SU-DHL-6 (cell line): ENCODE measurements at regions not wholly inside any gene's neighbourhood (a gene's known extent, or its start where the extent isn't known, plus 50 kb on each side); places are given as distances from the start of the nearest gene placed in this dataset.

Experiments
- EZH2phosphoT487 ChIP-seq: fragments of 200-600 bp; sonication (generic), shearing (Covaris generic); conservative IDR thresholded peaks from 2 replicates; pipeline ENCODE4 v1.6.1; 2018; ENCODE audit warnings: mild to moderate bottlenecking, antibody characterized with exemption, low read length, moderate library complexity, mixed read lengths
- TF ChIP-seq, protein P1 (sequence below): fragments of 200-600 bp; sonication (generic); IDR thresholded peaks from one replicate; pipeline ENCODE4 v1.5.1; 2017; ENCODE audit warnings: antibody characterized with exemption, mild to moderate bottlenecking, low read length, moderate library complexity; ENCODE audit not compliant: insufficient read depth, poor library complexity, severe bottlenecking

DNA sequence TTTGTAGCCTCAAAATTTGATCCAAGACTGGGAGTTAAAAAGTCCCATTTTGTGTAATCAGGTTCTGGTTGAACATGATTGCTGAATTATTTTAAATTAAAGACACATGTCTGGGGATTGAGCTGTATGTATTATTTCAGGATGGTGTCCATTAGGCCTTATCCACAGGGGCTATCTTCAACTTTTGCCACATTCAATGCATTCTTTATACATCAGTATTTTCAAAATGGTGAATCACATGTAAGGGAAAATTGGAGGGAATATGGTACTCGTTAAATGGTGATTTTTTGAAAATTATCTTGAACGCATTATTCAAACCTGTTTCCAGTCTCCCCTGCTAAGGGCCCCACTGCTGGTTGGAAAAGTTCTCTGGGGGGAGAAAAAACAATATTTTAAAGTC, 367.7 kb upstream of the NPVF start:
- TF ChIP-seq, protein P1, sequence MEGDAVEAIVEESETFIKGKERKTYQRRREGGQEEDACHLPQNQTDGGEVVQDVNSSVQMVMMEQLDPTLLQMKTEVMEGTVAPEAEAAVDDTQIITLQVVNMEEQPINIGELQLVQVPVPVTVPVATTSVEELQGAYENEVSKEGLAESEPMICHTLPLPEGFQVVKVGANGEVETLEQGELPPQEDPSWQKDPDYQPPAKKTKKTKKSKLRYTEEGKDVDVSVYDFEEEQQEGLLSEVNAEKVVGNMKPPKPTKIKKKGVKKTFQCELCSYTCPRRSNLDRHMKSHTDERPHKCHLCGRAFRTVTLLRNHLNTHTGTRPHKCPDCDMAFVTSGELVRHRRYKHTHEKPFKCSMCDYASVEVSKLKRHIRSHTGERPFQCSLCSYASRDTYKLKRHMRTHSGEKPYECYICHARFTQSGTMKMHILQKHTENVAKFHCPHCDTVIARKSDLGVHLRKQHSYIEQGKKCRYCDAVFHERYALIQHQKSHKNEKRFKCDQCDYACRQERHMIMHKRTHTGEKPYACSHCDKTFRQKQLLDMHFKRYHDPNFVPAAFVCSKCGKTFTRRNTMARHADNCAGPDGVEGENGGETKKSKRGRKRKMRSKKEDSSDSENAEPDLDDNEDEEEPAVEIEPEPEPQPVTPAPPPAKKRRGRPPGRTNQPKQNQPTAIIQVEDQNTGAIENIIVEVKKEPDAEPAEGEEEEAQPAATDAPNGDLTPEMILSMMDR, result no peak
- TF ChIP-seq EZH2phosphoT487, result no peak
